Endothelial cell of umbilical vein (primary cell): ENCODE measurements at regions not wholly inside any gene's neighbourhood (a gene's known extent, or its start where the extent isn't known, plus 50 kb on each side); places are given as distances from the start of the nearest gene placed in this dataset.

Experiments
- BruUV-seq: library from RNA; stranded (reverse); fragments of 400-500 nt; replicated peaks from 2 replicates; lab custom pipeline; 2021; lab: Mats Ljungman, UMichigan
- CTCF ChIA-PET: fragments of 300-600, 350-600 bp; sonication (Branson Sonifier 250); formaldehyde crosslinking; loops from one replicate; lab custom pipeline; 2021; ENCODE audit warnings: antibody characterized with exemption, inconsistent platforms; lab: Charles Lee
- POLR2A ChIA-PET: fragments of 300-600, 350-600 bp; sonication (Branson Sonifier 250); formaldehyde crosslinking; loops from one replicate; lab custom pipeline; 2021; ENCODE audit warnings: antibody characterized with exemption, inconsistent platforms; lab: Charles Lee
- DNase-seq: peaks from one replicate; pipeline ENCODE4 v3.0.0-alpha.2; 2011; ENCODE audit warnings: low read depth, low spot score
- FAIRE-seq: peaks from 2 replicates; lab custom pipeline; 2011; peaks lifted over from hg19 to GRCh38; lab: Jason Lieb, UNC
- H2AFZ ChIP-seq: 2 replicates; pipeline ENCODE4 v1.6.0; 2012; ENCODE audit warnings: low read depth, low read length, control low read depth, inconsistent platforms
- H3K27ac ChIP-seq: 2 replicates; pipeline ENCODE4 v1.5.1; 2011; ENCODE audit warnings: low read depth, mild to moderate bottlenecking, control low read depth, low read length, moderate library complexity; ENCODE audit not compliant: insufficient read depth
- H3K27me3 ChIP-seq, 2 experiments: 2 replicates each; pipeline versions ENCODE4 v1.6.0 to v1.6.1; 2011; ENCODE audit warnings: low read length in 2 of 2, mixed read lengths in 1 of 2; ENCODE audit not compliant: control insufficient read depth in 2 of 2, insufficient read depth in 2 of 2
- H3K36me3 ChIP-seq, 2 experiments: 2 replicates in 1 of 2; 3 replicates in 1 of 2; pipeline ENCODE4 v1.5.1; 2011; ENCODE audit warnings: low read length in 2 of 2, mild to moderate bottlenecking in 1 of 2, moderate library complexity in 1 of 2; ENCODE audit not compliant: control insufficient read depth in 2 of 2, insufficient read depth in 2 of 2; ENCODE audit errors: extremely low read depth in 1 of 2
- H3K4me1 ChIP-seq: 3 replicates; pipeline ENCODE4 v1.5.1; 2011; ENCODE audit warnings: mild to moderate bottlenecking, low read length; ENCODE audit not compliant: control insufficient read depth, insufficient read depth; ENCODE audit errors: extremely low read depth
- H3K4me2 ChIP-seq: 2 replicates; pipeline ENCODE4 v1.6.1; 2011; ENCODE audit warnings: low read length, control low read depth, mixed read lengths; ENCODE audit not compliant: insufficient read depth
- H3K4me3 ChIP-seq, 3 experiments: fragments of 200-600 bp in 1 of 3; sonication (generic), shearing (Covaris generic) in 1 of 3; replicated peaks in 1 of 3; 2 replicates each; pipeline ENCODE4 v1.5.1; 2011 to 2016; ENCODE audit warnings: control low read depth in 3 of 3, low read length in 3 of 3, mild to moderate bottlenecking in 2 of 3, inconsistent platforms in 1 of 3, low read depth in 1 of 3, moderate library complexity in 1 of 3; ENCODE audit not compliant: insufficient read depth in 1 of 3
- H3K79me2 ChIP-seq: 2 replicates; pipeline ENCODE4 v1.6.0; 2012; ENCODE audit warnings: low read length, inconsistent platforms; ENCODE audit not compliant: control insufficient read depth, insufficient read depth
- H3K9ac ChIP-seq: replicated peaks from 2 replicates; pipeline ENCODE3; 2011; ENCODE audit warnings: low read length, control low read depth; ENCODE audit not compliant: insufficient read depth; ENCODE audit errors: extremely low read depth
- H3K9me1 ChIP-seq: replicated peaks from 3 replicates; pipeline ENCODE4 v1.6.0; 2011; ENCODE audit warnings: mild to moderate bottlenecking, low read length; ENCODE audit not compliant: control insufficient read depth, insufficient read depth; ENCODE audit errors: extremely low read depth
- H3K9me3 ChIP-seq: replicated peaks from 2 replicates; pipeline ENCODE4 v1.5.1; 2012; ENCODE audit warnings: low read length, inconsistent platforms; ENCODE audit not compliant: control insufficient read depth, insufficient read depth
- H4K20me1 ChIP-seq: replicated peaks from 2 replicates; pipeline ENCODE3; 2011; ENCODE audit warnings: mild to moderate bottlenecking, low read length; ENCODE audit not compliant: control insufficient read depth, insufficient read depth; ENCODE audit errors: extremely low read depth
- EZH2 ChIP-seq: IDR thresholded peaks from 2 replicates; pipeline ENCODE4 v1.6.1; 2012; ENCODE audit warnings: borderline replicate concordance, low read depth, mild to moderate bottlenecking, moderate library complexity, low read length, inconsistent platforms; ENCODE audit not compliant: severe bottlenecking
- FOS ChIP-seq: IDR thresholded peaks from 2 replicates; pipeline ENCODE4 v1.6.1; 2011; ENCODE audit warnings: mild to moderate bottlenecking, low read length, moderate library complexity, borderline replicate concordance; ENCODE audit not compliant: insufficient read depth
- GATA2 ChIP-seq: IDR thresholded peaks from 2 replicates; pipeline ENCODE4 v1.7.0; 2011; ENCODE audit warnings: low read depth, mild to moderate bottlenecking, moderate library complexity, mixed read lengths, low read length; ENCODE audit not compliant: insufficient read length, insufficient read depth
- JUN ChIP-seq: IDR thresholded peaks from 2 replicates; pipeline ENCODE4 v1.6.1; 2011; ENCODE audit warnings: borderline replicate concordance, low read depth; ENCODE audit not compliant: insufficient read length, insufficient read depth
- MYC ChIP-seq: IDR thresholded peaks from one replicate; pipeline ENCODE4 v1.6.1; 2011; ENCODE audit warnings: mild to moderate bottlenecking, low read depth, low read length
- POLR2A ChIP-seq: IDR thresholded peaks from 2 replicates; pipeline ENCODE4 v1.6.1; 2012; ENCODE audit warnings: low read depth, mild to moderate bottlenecking, control low read depth, low read length
- POLR2AphosphoS5 ChIP-seq: IDR thresholded peaks from 2 replicates; pipeline ENCODE4 v1.6.1; 2012; ENCODE audit warnings: low read depth, mild to moderate bottlenecking, control low read depth, low read length, moderate library complexity; ENCODE audit not compliant: insufficient read depth
- dilution Hi-C: fragments of 300-500 bp; cut with MboI; formaldehyde crosslinking; loops from one replicate; pipeline ENCODE4 v1.15.0; 2019; ENCODE audit warnings: low sequenced_read_pairs; ENCODE audit not compliant: extremely low pct_ligation_motif_present
- intact Hi-C: fragments of 100-400 bp; cut with micrococcal nuclease; formaldehyde crosslinking; loops from one replicate; pipeline ENCODE4 v1.10.0; 2022
- TF ChIP-seq, protein P1 (sequence below): IDR thresholded peaks from 2 replicates; pipeline ENCODE4 v1.6.1; 2011; ENCODE audit not compliant: insufficient read depth, insufficient read length
- TF ChIP-seq, protein P2 (sequence below), 2 donors: IDR thresholded peaks; 1 replicate in 1 of 2; 2 replicates in 1 of 2; pipeline ENCODE4 v1.5.1; 2011; ENCODE audit warnings: low read length in 2 of 2, mild to moderate bottlenecking in 2 of 2, moderate library complexity in 2 of 2, control low read depth in 1 of 2, inconsistent platforms in 1 of 2, low read depth in 1 of 2; ENCODE audit not compliant: insufficient read depth in 1 of 2; ENCODE audit errors: extremely low read depth in 1 of 2

DNA sequence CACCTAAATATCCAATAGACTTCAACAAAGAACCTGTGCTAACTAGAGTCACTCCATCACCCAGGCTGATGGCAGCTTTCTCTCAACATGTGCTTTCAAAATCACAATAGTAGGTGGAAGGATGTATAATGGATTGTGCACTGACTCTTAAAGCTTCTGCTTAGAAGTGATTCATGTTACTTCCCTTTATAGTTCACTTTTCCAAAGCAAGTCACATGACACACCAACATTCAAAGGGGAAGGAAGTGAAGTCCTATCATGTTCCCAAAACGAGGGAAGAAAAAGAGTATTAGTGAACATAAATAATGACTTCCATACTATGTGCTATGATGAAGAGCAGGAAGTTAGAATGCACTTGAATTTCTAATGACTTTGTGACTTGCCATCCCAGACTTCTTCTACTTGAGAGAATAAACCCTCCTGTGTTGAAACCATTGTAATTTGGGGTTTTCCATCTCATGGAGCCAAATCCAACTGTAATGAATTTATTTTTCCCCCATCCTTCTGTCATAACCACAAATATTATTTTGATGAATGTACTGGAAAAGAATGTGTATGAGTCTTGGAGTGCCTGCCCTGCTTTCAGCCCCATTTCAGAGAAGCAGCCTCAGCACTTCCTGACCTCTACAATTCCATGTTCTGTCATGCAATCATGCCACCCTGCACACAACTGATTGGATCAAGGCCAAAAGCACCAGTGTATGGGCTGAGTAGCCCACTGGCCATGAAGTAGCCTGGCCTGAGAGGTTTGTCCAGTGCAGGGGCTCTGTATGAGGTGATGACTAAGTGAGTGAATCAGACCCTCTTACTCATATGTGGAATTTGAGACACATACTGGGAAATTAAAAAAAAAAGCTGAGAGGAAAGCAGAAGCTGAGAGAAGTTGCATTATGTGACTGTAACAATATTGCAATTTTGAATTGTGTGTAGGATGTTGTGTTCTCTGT lies 525.9 kb upstream of the CLINT1 start:
- no peak overlapping the region for H3K4me3 ChIP-seq
- no peak overlapping the region for H2AFZ ChIP-seq
- FAIRE-seq: peak; percentile 63
- DNase-seq: peak; percentile 79
- H3K27ac ChIP-seq: peak overlapping the region; percentile 70
- BruUV-seq: no TSS peak
- ChIA-PET POLR2A (no interaction called here), CTCF (interaction anchor here (0.6 to 1.3 kb wide), 3 partner anchors 30 to 309 kb away, joined by 3 to 5 read pairs (median 4); no protein-coding TSS in a partner anchor)
- no peak overlapping the region for H3K4me2 ChIP-seq
- dilution Hi-C loops: no loop called here
- no peaks in the 10 kb centered on the region for H3K79me2 ChIP-seq
- no peaks in the 10 kb centered on the region for H3K36me3 ChIP-seq
- H4K20me1 ChIP-seq: no peaks in the 10 kb centered on the region
- TF ChIP-seq POLR2AphosphoS5 (peak; percentile 31), GATA2 (peak; percentile 68), JUN (peak; percentile 81), MYC (no peak), FOS (peak; percentile 98), EZH2 (no peak), POLR2A (no peak)
- TF ChIP-seq, protein P1, sequence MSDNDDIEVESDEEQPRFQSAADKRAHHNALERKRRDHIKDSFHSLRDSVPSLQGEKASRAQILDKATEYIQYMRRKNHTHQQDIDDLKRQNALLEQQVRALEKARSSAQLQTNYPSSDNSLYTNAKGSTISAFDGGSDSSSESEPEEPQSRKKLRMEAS: no peak
- TF ChIP-seq, protein P2, sequence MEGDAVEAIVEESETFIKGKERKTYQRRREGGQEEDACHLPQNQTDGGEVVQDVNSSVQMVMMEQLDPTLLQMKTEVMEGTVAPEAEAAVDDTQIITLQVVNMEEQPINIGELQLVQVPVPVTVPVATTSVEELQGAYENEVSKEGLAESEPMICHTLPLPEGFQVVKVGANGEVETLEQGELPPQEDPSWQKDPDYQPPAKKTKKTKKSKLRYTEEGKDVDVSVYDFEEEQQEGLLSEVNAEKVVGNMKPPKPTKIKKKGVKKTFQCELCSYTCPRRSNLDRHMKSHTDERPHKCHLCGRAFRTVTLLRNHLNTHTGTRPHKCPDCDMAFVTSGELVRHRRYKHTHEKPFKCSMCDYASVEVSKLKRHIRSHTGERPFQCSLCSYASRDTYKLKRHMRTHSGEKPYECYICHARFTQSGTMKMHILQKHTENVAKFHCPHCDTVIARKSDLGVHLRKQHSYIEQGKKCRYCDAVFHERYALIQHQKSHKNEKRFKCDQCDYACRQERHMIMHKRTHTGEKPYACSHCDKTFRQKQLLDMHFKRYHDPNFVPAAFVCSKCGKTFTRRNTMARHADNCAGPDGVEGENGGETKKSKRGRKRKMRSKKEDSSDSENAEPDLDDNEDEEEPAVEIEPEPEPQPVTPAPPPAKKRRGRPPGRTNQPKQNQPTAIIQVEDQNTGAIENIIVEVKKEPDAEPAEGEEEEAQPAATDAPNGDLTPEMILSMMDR (IDR thresholded peaks at IDR 0.05; ENCODE audit: extremely low read depth in 1 of 2, insufficient read depth in 1 of 2, low read depth in 1 of 2, low read length in 2 of 2): no peak
- no peak overlapping the region for H3K9ac ChIP-seq
- H3K9me3 ChIP-seq: no peaks in the 10 kb centered on the region
- intact Hi-C loops: loop anchor here (1.0 kb wide), 1 partner anchor 310 kb away; no protein-coding TSS in a partner anchor
- no peaks in the 10 kb centered on the region for H3K27me3 ChIP-seq
- H3K9me1 ChIP-seq: no peaks in the 10 kb centered on the region
- H3K4me1 ChIP-seq: peaks cover 27% of the 10 kb centered on the region
